ENCODE measurements at regions not wholly inside any gene's neighbourhood (a gene's known extent, or its start where the extent isn't known, plus 50 kb on each side); places are given as distances from the start of the nearest gene placed in this dataset.
"Not testable (repeated sequence)": the region's sequence is repeated elsewhere in the genome, so short reads cannot be mapped to it uniquely, and the experiment has no call there.

DNA sequence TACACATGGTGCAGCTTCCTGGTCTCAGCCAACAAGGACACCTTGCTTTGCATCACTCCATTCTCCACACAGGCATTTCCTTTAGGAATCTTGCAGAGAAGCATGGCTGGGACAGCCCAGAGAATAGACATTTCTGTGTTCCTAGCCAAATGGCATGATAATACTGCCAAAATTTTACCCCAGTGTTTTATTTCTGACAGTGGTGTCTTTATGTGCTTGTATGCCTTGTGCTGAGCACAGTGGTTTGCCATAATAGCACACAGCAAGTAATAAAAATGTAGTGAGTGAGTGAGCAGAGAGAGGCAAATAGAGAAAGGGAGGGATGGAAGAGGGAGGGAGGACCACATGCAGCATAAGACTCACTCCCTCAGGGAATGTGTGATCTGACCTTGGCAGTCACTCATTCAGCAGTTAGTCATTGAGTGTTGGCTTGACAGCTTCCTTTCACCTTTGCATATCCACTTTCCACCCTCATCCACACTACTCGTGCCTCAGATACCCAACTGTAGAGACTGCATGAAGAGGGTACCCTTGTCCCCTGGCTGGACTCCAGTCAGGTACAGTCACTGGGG lies 212.8 kb upstream of the CCDC196 start:
- no peaks in the 10 kb centered on the region for H3K36me3 Mint-ChIP-seq (ENCODE audit: low read depth)
- H3K4me1 Mint-ChIP-seq (ENCODE audit: low read depth) = no peaks in the 10 kb centered on the region
- no peak overlapping the region for H3K4me3 Mint-ChIP-seq (ENCODE audit: unreplicated experiment)
- no peak overlapping the region for H3K27ac Mint-ChIP-seq (ENCODE audit: unreplicated experiment)
- H3K9me3 Mint-ChIP-seq (ENCODE audit: low read depth) = no peaks in the 10 kb centered on the region
- TF ChIP-seq, protein P1, sequence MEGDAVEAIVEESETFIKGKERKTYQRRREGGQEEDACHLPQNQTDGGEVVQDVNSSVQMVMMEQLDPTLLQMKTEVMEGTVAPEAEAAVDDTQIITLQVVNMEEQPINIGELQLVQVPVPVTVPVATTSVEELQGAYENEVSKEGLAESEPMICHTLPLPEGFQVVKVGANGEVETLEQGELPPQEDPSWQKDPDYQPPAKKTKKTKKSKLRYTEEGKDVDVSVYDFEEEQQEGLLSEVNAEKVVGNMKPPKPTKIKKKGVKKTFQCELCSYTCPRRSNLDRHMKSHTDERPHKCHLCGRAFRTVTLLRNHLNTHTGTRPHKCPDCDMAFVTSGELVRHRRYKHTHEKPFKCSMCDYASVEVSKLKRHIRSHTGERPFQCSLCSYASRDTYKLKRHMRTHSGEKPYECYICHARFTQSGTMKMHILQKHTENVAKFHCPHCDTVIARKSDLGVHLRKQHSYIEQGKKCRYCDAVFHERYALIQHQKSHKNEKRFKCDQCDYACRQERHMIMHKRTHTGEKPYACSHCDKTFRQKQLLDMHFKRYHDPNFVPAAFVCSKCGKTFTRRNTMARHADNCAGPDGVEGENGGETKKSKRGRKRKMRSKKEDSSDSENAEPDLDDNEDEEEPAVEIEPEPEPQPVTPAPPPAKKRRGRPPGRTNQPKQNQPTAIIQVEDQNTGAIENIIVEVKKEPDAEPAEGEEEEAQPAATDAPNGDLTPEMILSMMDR (IDR thresholded peaks at IDR 0.05) = no peak
- H3K27me3 Mint-ChIP-seq (ENCODE audit: low read depth) = no peaks in the 10 kb centered on the region
- no peak for DNase-seq (ENCODE audit: low spot score)

DNA sequence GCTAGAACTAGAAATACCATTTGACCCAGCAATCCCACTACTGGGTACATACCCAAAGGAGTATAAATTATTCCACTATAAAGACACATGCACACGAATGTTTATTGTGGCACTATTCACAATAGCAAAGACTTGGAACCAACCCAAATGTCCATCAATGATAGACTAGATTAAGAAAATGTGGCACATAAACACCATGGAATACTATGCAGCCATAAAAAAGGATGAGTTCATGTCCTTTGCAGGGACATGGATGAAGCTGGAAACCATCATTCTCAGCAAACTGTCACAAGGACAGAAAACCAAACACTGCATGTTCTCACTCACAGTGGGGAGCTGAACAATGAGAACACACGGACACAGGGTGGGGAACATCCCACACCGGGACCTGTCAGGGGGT lies 207.8 kb upstream of the CCDC196 start:
- not testable (repeated sequence) for H3K27me3 Mint-ChIP-seq (ENCODE audit: low read depth); H3K9me3 Mint-ChIP-seq (ENCODE audit: low read depth); H3K4me1 Mint-ChIP-seq (ENCODE audit: low read depth); DNase-seq (ENCODE audit: low spot score); H3K4me3 Mint-ChIP-seq (ENCODE audit: unreplicated experiment); H3K36me3 Mint-ChIP-seq (ENCODE audit: low read depth); H3K27ac Mint-ChIP-seq (ENCODE audit: unreplicated experiment)

DNA sequence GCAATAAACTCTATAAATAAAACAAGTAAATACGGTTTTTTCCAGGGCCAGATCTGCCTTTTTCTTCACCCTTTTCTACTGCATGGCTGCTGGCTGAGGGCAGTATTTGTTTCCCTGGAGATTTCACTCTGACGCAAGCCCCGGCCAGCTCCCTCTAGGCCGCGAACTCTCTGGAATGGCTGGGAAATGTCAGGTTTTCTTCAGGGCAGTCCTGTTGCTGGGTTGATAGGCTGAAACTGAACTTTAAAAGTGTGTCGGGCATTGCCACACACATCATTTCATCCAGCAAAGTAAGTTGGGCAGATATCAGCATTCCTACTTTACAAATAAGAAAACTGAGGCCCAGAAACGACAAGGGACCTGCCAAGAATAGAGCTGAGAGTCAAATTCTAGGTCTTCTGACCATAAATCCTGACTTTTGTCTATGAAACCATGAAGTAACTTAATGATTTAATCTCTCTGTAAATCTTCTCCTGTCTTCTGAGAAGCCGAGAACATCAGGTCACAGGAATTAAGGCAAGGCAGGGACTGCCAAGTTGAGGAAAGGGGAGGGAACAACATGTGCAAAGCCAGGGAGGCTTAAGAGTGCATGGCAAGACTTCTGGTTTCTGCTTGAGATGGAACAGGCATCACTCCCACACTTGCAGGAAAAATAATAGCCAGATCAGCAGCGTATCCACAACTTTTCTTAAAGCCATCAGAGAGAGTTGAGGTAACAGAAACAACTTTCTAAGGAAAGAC lies 205.0 kb upstream of the CCDC196 start:
- no peaks in the 10 kb centered on the region for H3K4me1 Mint-ChIP-seq (ENCODE audit: low read depth)
- no peak for DNase-seq (ENCODE audit: low spot score)
- H3K27me3 Mint-ChIP-seq (ENCODE audit: low read depth) = no peaks in the 10 kb centered on the region
- H3K27ac Mint-ChIP-seq (ENCODE audit: unreplicated experiment) = no peak overlapping the region
- TF ChIP-seq, protein P1 (IDR thresholded peaks at IDR 0.05) = no peak
- no peak overlapping the region for H3K4me3 Mint-ChIP-seq (ENCODE audit: unreplicated experiment)
- H3K36me3 Mint-ChIP-seq (ENCODE audit: low read depth) = no peaks in the 10 kb centered on the region
- peaks cover 8% of the 10 kb centered on the region for H3K9me3 Mint-ChIP-seq (ENCODE audit: low read depth)

DNA sequence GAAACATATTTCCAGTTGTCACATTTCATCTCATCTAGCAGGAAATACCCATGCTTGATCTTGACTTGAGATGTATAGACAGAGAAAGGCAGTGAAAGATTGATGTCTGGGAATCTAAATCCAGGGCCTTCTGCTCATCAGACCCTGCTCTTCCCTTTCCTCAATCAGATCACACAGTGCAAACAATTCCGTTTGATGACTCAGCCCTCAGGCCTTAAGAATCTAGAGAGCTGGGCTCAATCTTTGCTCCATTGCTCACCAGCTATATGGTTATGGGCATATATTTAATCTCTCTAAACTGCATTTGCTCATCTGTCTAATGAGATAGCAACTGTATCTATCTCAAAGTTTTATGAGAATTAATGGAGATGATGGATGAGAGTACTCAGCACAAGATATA lies 201.8 kb upstream of the CCDC196 start:
- no peak for DNase-seq (ENCODE audit: low spot score)
- peaks cover 12% of the 10 kb centered on the region for H3K9me3 Mint-ChIP-seq (ENCODE audit: low read depth)
- TF ChIP-seq, protein P1 (IDR thresholded peaks at IDR 0.05) = no peak
- H3K36me3 Mint-ChIP-seq (ENCODE audit: low read depth) = no peaks in the 10 kb centered on the region
- H3K27ac Mint-ChIP-seq (ENCODE audit: unreplicated experiment) = no peak overlapping the region
- no peak overlapping the region for H3K4me3 Mint-ChIP-seq (ENCODE audit: unreplicated experiment)
- no peaks in the 10 kb centered on the region for H3K27me3 Mint-ChIP-seq (ENCODE audit: low read depth)
- H3K4me1 Mint-ChIP-seq (ENCODE audit: low read depth) = no peaks in the 10 kb centered on the region

DNA sequence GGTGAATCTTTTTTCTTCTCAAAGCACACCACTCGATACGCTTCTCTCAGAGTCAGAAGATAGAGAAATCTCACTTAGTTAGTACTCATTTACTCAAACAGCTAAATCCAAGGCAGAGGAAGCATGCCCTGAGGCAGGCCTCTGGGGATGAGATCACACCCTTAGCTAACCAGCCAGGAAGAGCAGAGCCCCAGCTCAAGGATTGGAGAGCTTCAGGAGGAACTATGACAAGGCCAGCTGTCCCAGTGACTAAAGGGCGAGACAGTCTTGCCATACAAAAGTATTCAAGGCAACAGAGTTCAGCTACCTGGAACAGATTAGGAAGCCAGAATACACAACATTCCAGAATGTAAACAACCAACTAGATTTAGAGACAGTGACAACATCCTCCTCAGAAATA lies 197.7 kb upstream of the CCDC196 start:
- TF ChIP-seq, protein P1 (IDR thresholded peaks at IDR 0.05) = no peak
- Mint-ChIP-seq H3K4me1 (ENCODE audit: low read depth) (no peaks in the 10 kb centered on the region), H3K36me3 (ENCODE audit: low read depth) (no peaks in the 10 kb centered on the region), H3K27me3 (ENCODE audit: low read depth) (no peaks in the 10 kb centered on the region), H3K4me3 (ENCODE audit: unreplicated experiment) (no peak overlapping the region), H3K9me3 (ENCODE audit: low read depth) (peaks cover 8% of the 10 kb centered on the region), H3K27ac (ENCODE audit: unreplicated experiment) (no peak overlapping the region)
- DNase-seq (ENCODE audit: low spot score) = peak; percentile 35

DNA sequence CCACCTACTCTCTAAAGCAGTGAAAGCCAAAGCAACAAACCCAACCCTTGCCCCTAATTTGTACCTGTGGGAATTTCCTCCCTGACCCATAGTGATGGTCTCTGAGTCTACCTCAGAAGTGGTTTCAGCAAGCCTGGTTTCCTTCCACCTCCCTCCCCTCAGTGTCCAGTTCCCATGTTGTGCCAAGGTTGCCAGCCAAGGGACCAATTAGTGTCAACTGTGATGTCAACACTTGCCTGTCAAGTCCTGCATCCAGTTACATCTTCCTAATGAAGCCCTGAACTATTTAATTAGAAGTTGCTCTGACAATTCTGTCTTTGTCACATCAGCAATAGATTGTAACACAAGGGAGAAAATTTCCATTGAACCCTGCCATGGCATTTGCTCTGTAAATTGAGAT lies 194.4 kb upstream of the CCDC196 start:
- Mint-ChIP-seq H3K9me3 (ENCODE audit: low read depth) (peaks cover 12% of the 10 kb centered on the region), H3K36me3 (ENCODE audit: low read depth) (no peaks in the 10 kb centered on the region), H3K4me1 (ENCODE audit: low read depth) (no peaks in the 10 kb centered on the region), H3K27ac (ENCODE audit: unreplicated experiment) (no peak overlapping the region), H3K27me3 (ENCODE audit: low read depth) (no peaks in the 10 kb centered on the region), H3K4me3 (ENCODE audit: unreplicated experiment) (no peak overlapping the region)
- no peak for DNase-seq (ENCODE audit: low spot score)
- TF ChIP-seq, protein P1 (IDR thresholded peaks at IDR 0.05) = no peak

All from chondrocyte (in vitro differentiated cells).